Osteoblast (primary cell): ENCODE measurements at regions not wholly inside any gene's neighbourhood (a gene's known extent, or its start where the extent isn't known, plus 50 kb on each side); places are given as distances from the start of the nearest gene placed in this dataset.

ENCODE experiments used
- DNase-seq: peaks from one replicate; pipeline ENCODE4 v3.0.0; 2011; ENCODE audit warnings: low spot score, mixed read lengths; ENCODE audit not compliant: insufficient read length; ENCODE audit errors: missing footprints
- H2AFZ ChIP-seq: 2 replicates; pipeline ENCODE4 v1.6.0; 2011; ENCODE audit warnings: mild to moderate bottlenecking, low read length
- H3K27ac ChIP-seq: 2 replicates; pipeline ENCODE4 v1.5.1; 2011; ENCODE audit warnings: mild to moderate bottlenecking, low read depth, low read length, moderate library complexity
- H3K27me3 ChIP-seq: 2 replicates; pipeline ENCODE4 v1.6.0; 2012; ENCODE audit warnings: mild to moderate bottlenecking, control low read depth, inconsistent platforms, low read length, moderate library complexity; ENCODE audit not compliant: insufficient read depth
- H3K36me3 ChIP-seq: 2 replicates; pipeline ENCODE4 v1.5.1; 2011; ENCODE audit warnings: mild to moderate bottlenecking, low read length, control low read depth, moderate library complexity; ENCODE audit not compliant: insufficient read depth
- H3K4me1 ChIP-seq: 2 replicates; pipeline ENCODE4 v1.5.1; 2011; ENCODE audit warnings: mild to moderate bottlenecking, low read length, control low read depth, moderate library complexity; ENCODE audit not compliant: insufficient read depth
- H3K4me2 ChIP-seq: 2 replicates; pipeline ENCODE4 v1.6.0; 2011; ENCODE audit warnings: mild to moderate bottlenecking, low read length; ENCODE audit not compliant: insufficient read depth
- H3K4me3 ChIP-seq: fragments of 200-600 bp; sonication (generic); 3 replicates; pipeline ENCODE4 v1.5.1; 2012; ENCODE audit warnings: mild to moderate bottlenecking, low read length, inconsistent platforms; ENCODE audit not compliant: insufficient read depth
- H3K79me2 ChIP-seq: 2 replicates; pipeline ENCODE4 v1.6.0; 2012; ENCODE audit warnings: mild to moderate bottlenecking, low read length, control low read depth, inconsistent platforms; ENCODE audit not compliant: insufficient read depth
- H3K9me3 ChIP-seq: 2 replicates; pipeline ENCODE4 v1.5.1; 2011; ENCODE audit warnings: low read depth, low read length, control low read depth
- H4K20me1 ChIP-seq: 2 replicates; pipeline ENCODE4 v1.6.0; 2012; ENCODE audit warnings: mild to moderate bottlenecking, low read length, control low read depth; ENCODE audit not compliant: insufficient read depth
- TF ChIP-seq, protein P1 (sequence below): IDR thresholded peaks from 2 replicates; pipeline ENCODE4 v1.5.1; 2011; ENCODE audit warnings: mild to moderate bottlenecking, low read depth, low read length, moderate library complexity; ENCODE audit errors: extremely low read depth

DNA sequence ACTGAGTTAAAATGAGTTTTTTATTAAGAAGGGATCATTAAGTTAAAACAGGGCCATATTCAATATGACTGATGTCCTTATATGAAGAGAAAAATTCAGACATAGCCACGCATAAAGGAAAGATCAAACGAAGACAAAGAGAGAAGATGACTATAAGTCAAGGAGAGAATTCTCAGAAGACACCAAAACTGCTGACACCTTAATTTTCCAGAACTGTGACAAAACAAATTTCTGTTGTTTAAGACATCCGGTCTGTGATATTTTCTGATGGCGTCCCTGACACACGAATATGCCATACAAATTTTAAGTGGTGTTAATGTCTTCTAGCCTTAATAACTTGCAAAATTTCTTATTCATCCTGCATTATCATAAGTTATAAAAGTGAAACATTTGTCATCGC lies 1325.2 kb upstream of the DDX18 start:
- no peak for DNase-seq
- TF ChIP-seq, protein P1, sequence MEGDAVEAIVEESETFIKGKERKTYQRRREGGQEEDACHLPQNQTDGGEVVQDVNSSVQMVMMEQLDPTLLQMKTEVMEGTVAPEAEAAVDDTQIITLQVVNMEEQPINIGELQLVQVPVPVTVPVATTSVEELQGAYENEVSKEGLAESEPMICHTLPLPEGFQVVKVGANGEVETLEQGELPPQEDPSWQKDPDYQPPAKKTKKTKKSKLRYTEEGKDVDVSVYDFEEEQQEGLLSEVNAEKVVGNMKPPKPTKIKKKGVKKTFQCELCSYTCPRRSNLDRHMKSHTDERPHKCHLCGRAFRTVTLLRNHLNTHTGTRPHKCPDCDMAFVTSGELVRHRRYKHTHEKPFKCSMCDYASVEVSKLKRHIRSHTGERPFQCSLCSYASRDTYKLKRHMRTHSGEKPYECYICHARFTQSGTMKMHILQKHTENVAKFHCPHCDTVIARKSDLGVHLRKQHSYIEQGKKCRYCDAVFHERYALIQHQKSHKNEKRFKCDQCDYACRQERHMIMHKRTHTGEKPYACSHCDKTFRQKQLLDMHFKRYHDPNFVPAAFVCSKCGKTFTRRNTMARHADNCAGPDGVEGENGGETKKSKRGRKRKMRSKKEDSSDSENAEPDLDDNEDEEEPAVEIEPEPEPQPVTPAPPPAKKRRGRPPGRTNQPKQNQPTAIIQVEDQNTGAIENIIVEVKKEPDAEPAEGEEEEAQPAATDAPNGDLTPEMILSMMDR = no peak
- H3K4me1 ChIP-seq = no peaks in the 10 kb centered on the region
- H3K27me3 ChIP-seq = no peaks in the 10 kb centered on the region
- no peaks in the 10 kb centered on the region for H4K20me1 ChIP-seq
- H3K36me3 ChIP-seq = no peaks in the 10 kb centered on the region
- peaks cover 5% of the 10 kb centered on the region for H3K9me3 ChIP-seq
- H3K79me2 ChIP-seq = no peaks in the 10 kb centered on the region
- H3K4me3 ChIP-seq = no peak overlapping the region
- H2AFZ ChIP-seq = no peak overlapping the region
- no peak overlapping the region for H3K4me2 ChIP-seq
- no peak overlapping the region for H3K27ac ChIP-seq

DNA sequence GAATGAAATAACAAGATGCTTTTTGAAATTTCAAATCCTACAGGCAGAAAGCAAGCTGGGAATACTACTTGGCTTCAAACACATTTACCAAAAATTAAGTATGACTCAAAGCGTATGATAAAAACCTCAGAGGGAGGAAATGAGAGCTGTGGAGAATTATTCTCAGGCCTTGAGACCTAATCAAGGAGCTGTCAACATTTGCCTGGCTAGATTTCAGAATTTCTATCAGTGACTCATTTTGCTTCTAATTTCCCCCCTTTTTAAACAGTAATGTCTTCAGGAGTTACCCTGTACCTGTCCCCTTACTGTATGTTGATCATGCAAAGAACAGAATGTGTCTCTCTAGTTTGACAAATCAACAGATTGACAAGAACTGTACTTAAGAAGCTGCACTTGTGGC lies 1324.5 kb upstream of the DDX18 start:
- no peaks in the 10 kb centered on the region for H3K4me1 ChIP-seq
- no peak overlapping the region for H3K27ac ChIP-seq
- no peak overlapping the region for H3K4me3 ChIP-seq
- H3K9me3 ChIP-seq = peaks cover 2% of the 10 kb centered on the region
- H3K4me2 ChIP-seq = no peak overlapping the region
- H3K27me3 ChIP-seq = no peaks in the 10 kb centered on the region
- H3K79me2 ChIP-seq = no peaks in the 10 kb centered on the region
- TF ChIP-seq, protein P1 = no peak
- DNase-seq = no peak
- H4K20me1 ChIP-seq = no peaks in the 10 kb centered on the region
- no peak overlapping the region for H2AFZ ChIP-seq
- H3K36me3 ChIP-seq = no peaks in the 10 kb centered on the region

DNA sequence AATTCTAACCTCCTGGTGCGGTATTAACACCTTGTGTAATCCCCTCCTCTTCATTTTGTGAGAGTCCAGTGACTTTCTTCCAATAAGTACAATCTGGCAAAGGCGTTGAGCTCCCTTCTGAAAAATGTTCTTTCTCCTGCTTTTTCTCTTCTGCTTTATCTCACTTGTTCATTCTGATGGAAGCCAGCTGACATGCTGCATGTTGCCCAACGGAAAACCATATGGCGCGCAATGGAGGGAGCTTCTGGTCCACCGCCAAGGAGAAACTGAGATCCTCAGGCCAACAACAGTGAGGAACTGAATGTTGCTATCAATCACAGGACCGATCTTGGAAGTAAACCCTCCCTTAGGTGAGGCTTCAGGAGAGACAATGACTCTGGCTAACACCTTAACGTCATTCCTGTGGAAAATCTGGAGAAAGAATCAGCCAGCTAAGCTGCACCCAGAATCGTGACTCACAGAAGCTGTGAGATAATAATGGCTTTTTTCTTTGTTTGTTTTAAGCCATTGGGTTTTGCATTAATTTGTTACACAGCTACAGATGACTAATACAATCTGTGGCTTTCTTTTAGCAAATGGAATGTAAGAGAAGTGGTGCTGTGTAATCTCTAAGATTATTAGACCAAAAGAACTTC lies 1323.9 kb upstream of the DDX18 start:
- no peaks in the 10 kb centered on the region for H3K36me3 ChIP-seq
- TF ChIP-seq, protein P1 = no peak
- no peaks in the 10 kb centered on the region for H3K9me3 ChIP-seq
- no peaks in the 10 kb centered on the region for H4K20me1 ChIP-seq
- no peaks in the 10 kb centered on the region for H3K27me3 ChIP-seq
- no peaks in the 10 kb centered on the region for H3K79me2 ChIP-seq
- no peak overlapping the region for H3K27ac ChIP-seq
- H3K4me3 ChIP-seq = no peak overlapping the region
- no peak overlapping the region for H3K4me2 ChIP-seq
- no peak for DNase-seq
- H2AFZ ChIP-seq = no peak overlapping the region
- no peaks in the 10 kb centered on the region for H3K4me1 ChIP-seq

DNA sequence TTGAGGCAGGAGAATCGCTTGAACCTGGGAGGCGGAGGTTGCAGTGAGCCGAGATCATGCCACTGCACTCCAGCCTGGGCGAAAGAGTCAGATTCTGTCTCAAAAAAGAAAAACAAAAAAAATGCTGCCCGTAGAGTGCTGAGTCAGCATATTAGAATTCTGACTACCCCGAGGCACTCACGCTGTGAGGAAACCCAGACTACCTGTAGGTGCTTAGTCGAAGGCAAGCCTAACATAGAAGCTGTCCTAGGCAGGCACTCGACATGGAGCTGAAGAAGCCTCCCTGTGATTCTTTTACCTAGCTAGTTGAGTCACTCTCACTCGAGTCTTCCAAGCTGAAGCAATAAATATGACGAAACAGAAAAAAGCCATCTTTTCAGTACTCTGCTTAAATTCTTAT lies 1323.2 kb upstream of the DDX18 start:
- no peak overlapping the region for H3K4me2 ChIP-seq
- H3K9me3 ChIP-seq = no peaks in the 10 kb centered on the region
- no peaks in the 10 kb centered on the region for H3K27me3 ChIP-seq
- TF ChIP-seq, protein P1 = no peak
- H3K36me3 ChIP-seq = no peaks in the 10 kb centered on the region
- H3K4me3 ChIP-seq = no peak overlapping the region
- no peaks in the 10 kb centered on the region for H3K4me1 ChIP-seq
- H2AFZ ChIP-seq = no peak overlapping the region
- no peak for DNase-seq
- H3K27ac ChIP-seq = no peak overlapping the region
- H3K79me2 ChIP-seq = no peaks in the 10 kb centered on the region
- H4K20me1 ChIP-seq = no peaks in the 10 kb centered on the region
